Erythroblast (primary cell): ENCODE measurements at regions not wholly inside any gene's neighbourhood (a gene's known extent, or its start where the extent isn't known, plus 50 kb on each side); places are given as distances from the start of the nearest gene placed in this dataset.

Source experiments
- GATA1 ChIP-seq: IDR thresholded peaks from 2 replicates; pipeline ENCODE4 v1.6.1; 2011; ENCODE audit warnings: low read depth, mild to moderate bottlenecking, control low read depth, low read length, moderate library complexity
- POLR2A ChIP-seq: IDR thresholded peaks from 2 replicates; pipeline ENCODE4 v1.6.1; 2011; ENCODE audit warnings: mild to moderate bottlenecking, low read length

GRCh38 chr10:3516234-3516922, 268.6 kb downstream of the KLF6 start:
- TF ChIP-seq POLR2A (no peak), GATA1 (no peak)
